Activated CD4-positive, alpha-beta T cell treated with anti-CD3 and anti-CD28 coated beads, Interleukin-10, Interleukin-2, amounts not matched to agents 100 ng/mL and 50 ng/mL, durations not matched to agents 16 hours and 8 hours (primary cell): ENCODE measurements at regions not wholly inside any gene's neighbourhood (a gene's known extent, or its start where the extent isn't known, plus 50 kb on each side); places are given as distances from the start of the nearest gene placed in this dataset.
A peak's percentile ranks its signal among the peaks of the same experiment; 100 is the strongest.
"Not testable (repeated sequence)": the region's sequence is repeated elsewhere in the genome, so short reads cannot be mapped to it uniquely, and the experiment has no call there.

ENCODE experiments used
- DNase-seq: peaks from one replicate; pipeline ENCODE4 v3.0.0-alpha.2; 2020

GRCh38 chr4:81375745-81376144, 96.0 kb downstream of the RASGEF1B start:
- no peak for DNase-seq

GRCh38 chr4:81369886-81370285, 101.8 kb downstream of the RASGEF1B start:
- no peak for DNase-seq

DNA sequence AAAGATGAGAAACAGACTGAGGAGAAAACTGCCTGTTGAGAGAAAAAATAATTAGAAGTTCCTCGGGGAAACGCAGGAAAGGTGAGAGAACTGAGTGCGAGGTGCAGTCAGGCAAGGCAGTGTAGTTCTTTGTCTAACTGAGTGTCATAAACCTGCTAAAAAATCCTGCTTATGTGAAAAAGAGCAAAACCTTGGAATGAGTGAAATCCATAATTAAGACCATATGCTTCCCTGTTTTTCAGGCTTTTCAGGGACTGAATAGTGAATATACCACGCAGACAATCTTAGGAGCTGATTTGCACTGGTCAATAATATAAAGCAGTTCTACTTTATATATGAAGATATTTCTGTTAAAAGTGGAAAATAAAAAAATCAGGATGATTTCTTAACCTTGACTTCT, 104.9 kb downstream of the RASGEF1B start:
- DNase-seq, result no peak

DNA sequence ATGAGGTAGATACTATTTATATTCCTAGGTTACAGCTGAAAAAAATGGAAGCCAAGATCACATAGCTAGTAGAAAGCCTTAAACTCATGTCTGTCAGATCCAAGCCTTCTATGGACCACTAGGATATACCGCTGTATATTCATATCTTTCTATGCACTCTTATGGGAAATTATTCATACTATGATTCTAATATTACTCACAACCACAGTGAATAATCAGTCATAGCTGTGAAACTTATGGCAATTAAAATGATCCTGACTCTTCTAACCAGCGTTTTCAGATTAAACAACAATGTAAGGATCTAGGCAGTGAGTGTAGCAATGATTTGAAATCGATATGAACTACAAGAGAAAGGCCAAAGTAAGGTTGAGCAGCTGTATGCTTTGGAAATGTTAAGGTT, 111.0 kb downstream of the RASGEF1B start:
- DNase-seq, result no peak

- DNase-seq, result no peak
Observed at GRCh38 chr4:81359207-81359606, 112.5 kb downstream of the RASGEF1B start.

GRCh38 chr4:81358154-81358553, 113.6 kb downstream of the RASGEF1B start:
- no peak for DNase-seq

DNA sequence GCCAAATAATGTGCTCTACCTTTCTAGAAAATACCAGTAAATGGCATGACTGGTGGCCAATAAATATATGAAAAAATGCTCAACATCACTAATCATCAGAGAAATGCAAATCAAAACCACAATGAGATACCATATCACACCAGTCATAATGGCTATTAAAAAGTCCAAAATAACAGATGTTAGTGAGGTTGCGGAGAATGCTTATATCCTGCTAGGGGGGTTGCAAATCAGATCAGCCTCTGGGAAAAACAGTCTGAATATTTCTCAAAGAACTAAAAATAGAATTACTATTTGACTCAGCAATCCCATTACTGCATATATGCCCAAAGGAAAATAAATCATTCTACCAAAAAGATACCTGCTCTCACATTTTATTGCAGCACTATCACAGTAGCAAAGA, 115.1 kb downstream of the RASGEF1B start:
- DNase-seq, result no peak

- no peak for DNase-seq
Observed at GRCh38 chr4:81355136-81355535, 116.6 kb downstream of the RASGEF1B start.

- no peak for DNase-seq
Observed at GRCh38 chr4:81353861-81354260, 117.8 kb downstream of the RASGEF1B start.

GRCh38 chr4:81352446-81352835, 119.3 kb downstream of the RASGEF1B start:
- no peak for DNase-seq

GRCh38 chr4:81351654-81352445, 119.9 kb downstream of the RASGEF1B start:
- peak; percentile 69 for DNase-seq

GRCh38 chr4:81350040-81350439, 121.7 kb downstream of the RASGEF1B start:
- DNase-seq, result no peak

DNA sequence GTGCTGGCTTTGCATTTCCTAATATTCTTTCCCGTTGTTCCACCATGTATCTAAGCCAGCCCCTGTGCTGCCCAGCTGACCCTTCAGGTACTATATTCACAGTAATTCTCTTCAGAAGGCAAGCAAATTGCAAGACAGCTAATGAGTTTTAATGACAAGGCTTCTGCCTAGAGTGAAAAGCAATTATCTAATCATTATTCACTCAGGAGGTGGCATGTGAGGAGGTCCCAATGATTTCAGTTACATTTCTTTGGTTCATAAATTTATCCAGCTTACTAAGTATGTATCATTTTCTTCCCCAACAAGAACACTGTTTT, 123.0 kb downstream of the RASGEF1B start:
- DNase-seq, result no peak

- no peak for DNase-seq
Observed at GRCh38 chr4:81348086-81348777, 123.5 kb downstream of the RASGEF1B start.

DNA sequence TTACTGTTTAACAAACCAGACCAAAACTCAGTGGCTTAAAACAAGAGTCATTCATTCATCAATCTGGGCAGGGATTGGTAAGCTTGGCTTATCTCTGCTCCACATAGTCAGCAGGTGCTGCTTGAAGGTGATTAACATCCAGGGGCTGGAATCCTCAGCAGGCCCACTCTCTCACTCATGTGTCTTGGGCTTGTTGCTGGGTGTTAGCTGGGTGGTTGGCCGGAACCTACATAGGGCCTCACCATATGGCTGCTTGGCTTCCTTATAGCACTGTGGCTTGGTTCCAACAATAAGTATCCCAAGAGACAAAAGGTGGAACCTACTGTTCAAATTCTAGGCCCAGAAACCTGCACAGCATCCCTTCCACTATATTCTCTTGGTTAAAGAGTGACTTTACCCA, 125.0 kb downstream of the RASGEF1B start:
- DNase-seq, result no peak

DNA sequence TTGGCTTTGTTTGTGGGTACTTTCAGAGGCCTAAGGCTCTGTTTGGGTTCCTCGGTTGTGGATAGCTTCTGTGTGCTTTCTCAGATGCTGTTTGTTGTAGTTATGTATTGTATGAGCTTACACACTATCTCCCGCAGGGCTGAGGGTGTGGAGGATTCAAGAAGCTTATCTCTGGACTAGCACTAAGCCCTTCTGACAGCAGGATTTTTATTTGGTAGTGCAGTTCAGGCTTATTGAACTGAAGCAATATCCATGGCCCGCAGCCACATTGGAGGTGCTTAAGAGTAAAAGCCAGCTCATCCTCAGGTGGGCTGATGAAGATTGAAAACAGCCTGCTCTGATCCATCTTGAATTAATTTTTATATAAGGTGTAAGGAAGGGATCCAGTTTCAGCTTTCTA, 128.2 kb downstream of the RASGEF1B start:
- DNase-seq, result no peak

DNA sequence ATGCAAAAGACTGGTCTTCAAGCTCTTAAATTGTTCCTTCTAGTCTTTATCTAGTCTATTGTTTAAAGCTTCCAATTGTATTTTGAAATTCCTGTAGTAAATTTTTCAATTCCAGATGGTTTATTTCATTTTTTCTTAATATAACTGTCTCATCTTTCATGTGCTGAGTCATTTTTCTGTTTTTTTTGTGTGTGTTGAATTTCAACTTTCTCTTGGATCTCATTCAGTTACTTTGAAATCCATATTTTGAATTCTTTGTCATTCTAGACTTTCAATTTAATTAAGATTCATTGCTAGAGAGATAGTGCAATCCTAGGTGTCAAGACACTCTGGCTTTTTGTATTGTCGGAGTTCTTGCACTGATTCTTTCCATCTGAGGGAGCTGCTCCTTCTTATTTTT, 128.0 kb upstream of the PRKG2 start:
- no peak for DNase-seq

DNA sequence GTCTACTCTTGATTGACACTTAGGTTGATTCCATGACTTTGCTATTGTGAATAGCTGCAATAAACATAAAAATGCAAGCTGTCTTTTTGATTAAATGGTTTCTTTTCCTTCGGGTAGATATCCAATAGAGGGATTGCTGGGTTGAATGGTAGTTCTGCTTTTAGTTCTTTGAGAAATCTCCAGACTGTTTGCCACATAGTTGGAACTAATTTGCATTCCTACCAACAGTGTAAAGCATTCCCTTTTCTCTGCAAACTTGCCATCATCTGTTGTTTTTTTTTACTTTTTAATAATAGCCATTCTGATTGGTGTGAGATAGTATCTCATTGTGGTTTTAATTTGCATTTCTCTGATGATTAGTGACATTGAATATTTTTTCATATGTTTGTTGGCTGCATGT, 122.2 kb upstream of the PRKG2 start:
- DNase-seq, result no peak

- no peak for DNase-seq
Observed at GRCh38 chr4:81335122-81335912, 120.3 kb upstream of the PRKG2 start.

- no peak for DNase-seq
Observed at GRCh38 chr4:81330018-81330417, 115.0 kb upstream of the PRKG2 start.

DNA sequence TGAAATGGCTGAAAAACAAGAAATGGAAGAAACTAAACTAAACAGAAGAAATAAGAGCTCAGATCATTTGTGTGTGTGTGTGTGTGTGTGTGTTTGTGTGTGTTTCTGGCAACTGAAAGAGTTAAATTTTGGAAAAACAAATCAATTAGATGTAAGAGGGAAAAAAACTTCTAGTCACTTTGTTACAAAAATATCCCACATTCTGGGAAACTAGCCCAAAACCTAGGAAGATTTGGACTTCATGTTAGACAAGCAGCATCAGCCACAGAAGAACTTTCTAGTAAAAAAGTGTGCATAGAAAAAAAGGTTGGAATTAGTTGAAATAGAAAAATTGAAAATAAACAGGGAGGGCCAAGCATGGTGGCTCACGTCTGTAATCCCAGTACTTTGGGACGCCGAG, 111.6 kb upstream of the PRKG2 start:
- DNase-seq, result no peak

- not testable (repeated sequence) for DNase-seq
Observed at GRCh38 chr4:81324594-81324993, 109.6 kb upstream of the PRKG2 start.

GRCh38 chr4:81319657-81320056, 104.6 kb upstream of the PRKG2 start:
- no peak for DNase-seq

DNA sequence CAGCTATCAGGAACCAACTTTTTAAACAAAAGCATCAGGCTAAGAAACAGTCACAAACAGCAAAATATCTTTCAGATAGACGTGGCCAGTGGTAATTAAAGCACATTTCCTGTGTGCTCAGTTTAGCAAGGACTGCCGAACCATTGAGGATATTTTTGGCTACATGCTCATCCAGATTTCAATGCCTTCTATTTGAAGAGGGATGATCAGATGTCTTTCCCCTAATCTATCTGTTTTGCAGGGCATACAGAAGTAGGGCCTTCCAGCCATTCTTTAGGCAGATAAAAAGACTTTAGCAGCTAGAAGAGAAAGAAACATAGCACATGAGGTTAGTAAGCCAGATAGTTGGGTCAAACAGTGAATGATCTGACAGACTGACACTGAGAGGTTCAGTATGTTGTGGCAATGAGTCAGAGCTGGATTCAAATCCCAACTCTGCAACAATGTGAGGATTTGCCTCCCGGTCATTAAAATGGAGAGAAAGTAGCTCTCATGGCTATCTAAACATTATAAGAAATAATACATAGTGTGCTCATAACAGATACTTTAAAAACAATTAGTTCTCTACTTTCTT, 100.0 kb upstream of the PRKG2 start:
- no peak for DNase-seq
